Upper lobe of left lung (tissue), 4 donors: ENCODE measurements at regions not wholly inside any gene's neighbourhood (a gene's known extent, or its start where the extent isn't known, plus 50 kb on each side); places are given as distances from the start of the nearest gene placed in this dataset.

Experiments used
- CTCF ChIP-seq, 6 experiments: fragments of 450-650 bp in 4 of 6; fragments of 200-600 bp in 2 of 6; sonication (generic) in 2 of 6; IDR thresholded peaks; one replicate each; pipeline ENCODE4 v1.5.1; 2016 to 2019; ENCODE audit warnings: antibody characterized with exemption in 6 of 6
- EP300 ChIP-seq, 4 donors: sonication (generic); formaldehyde crosslinking; IDR thresholded peaks; one replicate each; pipeline ENCODE4 v1.5.1; 2017; ENCODE audit warnings: antibody characterized with exemption in 4 of 4, control low read depth in 2 of 4
- POLR2A ChIP-seq, 4 donors: fragments of 450-650 bp; IDR thresholded peaks; one replicate each; pipeline ENCODE4 v1.5.1; 2016 to 2017; ENCODE audit warnings: antibody characterized with exemption in 4 of 4, mild to moderate bottlenecking in 2 of 4
- POLR2AphosphoS5 ChIP-seq, 2 donors: sonication (generic); formaldehyde crosslinking; IDR thresholded peaks; one replicate each; pipeline ENCODE4 v1.5.1; 2017; ENCODE audit warnings: antibody characterized with exemption in 2 of 2

GRCh38 chr15:36218322-36218721 lies 361.1 kb upstream of the CDIN1 start:
- no peak for TF ChIP-seq CTCF (IDR thresholded peaks at IDR 0.05)
- TF ChIP-seq EP300 (IDR thresholded peaks at IDR 0.05), result no peak
- TF ChIP-seq POLR2A (IDR thresholded peaks at IDR 0.05), result no peak
- TF ChIP-seq POLR2AphosphoS5 (IDR thresholded peaks at IDR 0.05), result no peak
